ENCODE measurements at regions not wholly inside any gene's neighbourhood (a gene's known extent, or its start where the extent isn't known, plus 50 kb on each side); places are given as distances from the start of the nearest gene placed in this dataset.
A peak's percentile ranks its signal among the peaks of the same experiment; 100 is the strongest.
"Not testable (repeated sequence)": the region's sequence is repeated elsewhere in the genome, so short reads cannot be mapped to it uniquely, and the experiment has no call there.

GRCh38 chr12:127987199-127987901 is 279.6 kb upstream of the TMEM132C start:
- no peak for DNase-seq

- no peak for DNase-seq
These were observed 275.5 kb upstream of the TMEM132C start for GRCh38 chr12:127991485-127991884.

DNA sequence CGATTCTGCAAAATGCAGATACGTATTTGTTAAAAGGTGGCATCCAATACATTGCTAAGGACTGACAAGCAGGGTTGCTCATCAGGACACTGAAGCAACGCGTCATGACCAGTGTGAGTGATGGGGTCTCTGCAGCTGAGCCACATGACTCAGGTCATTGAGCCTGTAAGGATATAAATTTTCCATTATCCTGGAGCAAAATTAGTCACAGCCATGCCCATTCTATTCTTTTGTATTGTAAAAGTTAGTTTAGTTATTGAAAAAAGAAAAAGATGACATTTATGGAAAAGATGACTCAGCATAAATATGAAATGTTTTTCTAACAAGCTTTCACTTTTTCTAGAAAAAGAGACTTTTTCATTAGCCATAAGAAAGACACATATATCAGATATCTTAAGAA is 268.0 kb upstream of the TMEM132C start:
- DNase-seq: no peak

GRCh38 chr12:128004383-128004938 is 262.5 kb upstream of the TMEM132C start:
- no peak for DNase-seq

DNA sequence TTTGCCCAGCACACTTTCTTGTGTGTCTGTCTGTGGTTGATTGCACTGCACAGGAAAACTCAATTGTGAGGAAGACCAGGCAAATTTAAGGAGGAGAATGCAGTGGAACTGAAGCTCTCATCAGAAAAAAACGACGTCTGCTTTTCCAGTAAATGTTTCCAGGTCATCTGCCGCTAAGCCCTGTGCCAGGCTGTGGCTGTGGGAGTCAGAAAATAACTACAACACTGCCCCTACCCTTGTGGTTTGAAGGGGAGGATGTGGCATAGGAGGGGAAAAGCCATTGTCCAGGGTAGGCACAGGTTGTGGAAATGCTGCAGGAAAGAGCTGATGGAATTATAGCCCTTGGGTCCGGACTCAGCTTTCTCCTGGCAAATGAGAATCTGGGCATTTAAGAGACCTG is 259.7 kb upstream of the TMEM132C start:
- DNase-seq: no peak

DNA sequence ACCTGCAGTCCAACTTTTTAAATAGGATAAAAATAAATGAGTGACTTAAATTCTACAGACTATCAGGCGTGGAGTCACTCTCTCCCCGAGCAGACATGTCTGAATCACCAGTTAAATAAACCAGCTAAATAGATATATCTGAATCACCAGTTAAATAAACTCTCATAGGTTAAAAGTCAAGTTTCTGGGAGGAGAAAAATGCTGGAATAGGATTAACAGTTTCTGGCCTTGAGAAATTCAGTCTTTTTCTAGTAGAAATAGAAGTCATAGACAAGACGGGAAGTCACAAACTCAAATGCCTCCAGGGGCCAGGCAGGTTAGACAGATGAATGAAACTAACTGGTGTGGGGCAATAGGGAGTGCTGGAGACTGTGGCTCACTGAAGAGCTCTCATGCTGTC is 258.6 kb upstream of the TMEM132C start:
- DNase-seq: no peak

DNA sequence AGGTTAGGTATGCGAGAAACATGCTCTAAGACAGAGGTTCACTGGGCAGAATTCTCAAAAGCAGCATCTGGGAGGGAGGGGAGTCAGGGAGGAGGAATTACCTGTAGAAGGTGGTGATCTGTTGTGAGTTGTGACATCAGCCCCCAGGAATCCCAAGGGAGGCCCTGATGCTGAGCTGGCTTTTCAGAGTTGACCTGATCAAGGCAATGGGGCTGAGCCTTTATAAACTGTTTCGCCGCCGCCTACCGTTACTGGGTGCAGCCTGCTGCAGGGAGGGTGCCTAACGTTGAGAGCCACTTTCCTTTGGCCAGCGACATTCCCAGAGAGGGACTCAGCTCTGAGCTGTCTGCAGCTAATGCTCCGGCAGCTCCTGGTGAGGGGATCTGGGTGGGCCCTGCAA is 257.9 kb upstream of the TMEM132C start:
- no peak for DNase-seq

- no peak for DNase-seq
These were observed 254.9 kb upstream of the TMEM132C start for GRCh38 chr12:128012110-128012509.

GRCh38 chr12:128015276-128015675 is 251.7 kb upstream of the TMEM132C start:
- DNase-seq: no peak

DNA sequence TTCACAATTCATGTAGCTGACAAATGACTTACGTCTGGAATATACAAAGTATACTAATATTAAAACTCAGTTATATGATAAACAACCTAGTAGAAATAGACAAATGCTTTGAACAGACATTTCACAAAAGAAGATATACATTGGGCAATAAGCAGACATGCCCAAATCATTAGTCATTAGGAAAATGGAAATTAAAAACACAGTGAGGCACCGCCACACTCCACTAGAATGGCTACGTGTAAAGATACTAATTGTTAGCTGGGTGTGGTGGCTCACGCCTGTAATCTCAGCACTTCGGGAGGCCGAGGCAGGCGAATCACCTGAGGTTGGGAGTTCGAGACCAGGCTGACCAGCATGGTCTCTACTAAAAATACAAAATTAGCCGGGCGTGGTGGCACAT is 248.9 kb upstream of the TMEM132C start:
- no peak for DNase-seq

DNA sequence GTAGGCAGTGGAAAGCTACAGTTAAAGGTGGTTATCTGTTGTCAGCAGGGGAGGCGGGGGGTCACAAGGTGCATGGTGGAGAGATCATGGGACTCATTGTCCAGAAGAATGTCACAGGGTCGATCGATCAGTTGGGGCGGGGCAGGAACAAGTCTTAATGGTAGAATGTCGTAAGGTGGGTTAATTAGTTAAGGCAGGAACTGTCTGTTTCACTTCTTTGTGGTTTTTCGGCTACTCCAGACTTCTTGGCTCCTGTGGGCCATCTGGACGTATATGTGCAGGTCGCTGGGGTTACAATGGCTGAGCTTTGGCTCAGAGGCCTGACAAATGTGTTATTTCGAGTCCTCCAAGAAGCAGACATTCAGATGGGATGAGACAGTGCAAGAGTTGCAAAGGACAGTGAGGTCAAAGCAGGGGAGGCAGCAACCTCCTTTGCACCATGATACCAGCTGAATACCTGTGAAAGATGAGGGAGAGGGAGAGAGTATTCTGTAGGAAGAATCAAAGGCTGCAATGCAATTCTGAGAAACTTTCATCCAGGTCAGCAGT is 246.9 kb upstream of the TMEM132C start:
- DNase-seq: no peak

- no peak for DNase-seq
These were observed 245.4 kb upstream of the TMEM132C start for GRCh38 chr12:128021561-128021960.

- DNase-seq: no peak
These were observed 241.3 kb upstream of the TMEM132C start for GRCh38 chr12:128025589-128026245.

- no peak for DNase-seq
These were observed 240.0 kb upstream of the TMEM132C start for GRCh38 chr12:128026696-128027574.

DNA sequence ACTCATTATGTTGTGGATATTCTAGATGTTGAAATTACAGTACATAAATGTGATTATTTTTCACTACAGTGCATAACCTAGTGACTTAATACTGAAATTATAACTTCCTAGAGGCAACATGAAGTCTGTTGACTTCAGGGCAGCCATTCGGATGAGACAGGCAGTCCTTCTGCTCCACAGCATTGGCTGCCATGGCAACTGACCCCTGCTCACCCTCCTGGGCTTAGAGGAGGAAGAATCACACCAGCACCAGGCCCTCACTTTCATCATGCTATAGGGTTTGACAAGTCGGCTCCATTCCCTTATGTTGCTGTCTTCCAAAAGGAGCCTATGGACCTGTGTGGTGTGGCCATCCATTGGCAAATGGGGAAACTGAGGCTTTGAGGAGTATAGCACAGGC is 233.5 kb upstream of the TMEM132C start:
- DNase-seq: no peak

GRCh38 chr12:128040971-128041370 is 226.0 kb upstream of the TMEM132C start:
- DNase-seq: no peak

- DNase-seq: not testable (repeated sequence)
These were observed 224.7 kb upstream of the TMEM132C start for GRCh38 chr12:128042283-128042682.

GRCh38 chr12:128042825-128043224 is 224.1 kb upstream of the TMEM132C start:
- DNase-seq: no peak

- DNase-seq: no peak
These were observed 223.7 kb upstream of the TMEM132C start for GRCh38 chr12:128043317-128043716.

DNA sequence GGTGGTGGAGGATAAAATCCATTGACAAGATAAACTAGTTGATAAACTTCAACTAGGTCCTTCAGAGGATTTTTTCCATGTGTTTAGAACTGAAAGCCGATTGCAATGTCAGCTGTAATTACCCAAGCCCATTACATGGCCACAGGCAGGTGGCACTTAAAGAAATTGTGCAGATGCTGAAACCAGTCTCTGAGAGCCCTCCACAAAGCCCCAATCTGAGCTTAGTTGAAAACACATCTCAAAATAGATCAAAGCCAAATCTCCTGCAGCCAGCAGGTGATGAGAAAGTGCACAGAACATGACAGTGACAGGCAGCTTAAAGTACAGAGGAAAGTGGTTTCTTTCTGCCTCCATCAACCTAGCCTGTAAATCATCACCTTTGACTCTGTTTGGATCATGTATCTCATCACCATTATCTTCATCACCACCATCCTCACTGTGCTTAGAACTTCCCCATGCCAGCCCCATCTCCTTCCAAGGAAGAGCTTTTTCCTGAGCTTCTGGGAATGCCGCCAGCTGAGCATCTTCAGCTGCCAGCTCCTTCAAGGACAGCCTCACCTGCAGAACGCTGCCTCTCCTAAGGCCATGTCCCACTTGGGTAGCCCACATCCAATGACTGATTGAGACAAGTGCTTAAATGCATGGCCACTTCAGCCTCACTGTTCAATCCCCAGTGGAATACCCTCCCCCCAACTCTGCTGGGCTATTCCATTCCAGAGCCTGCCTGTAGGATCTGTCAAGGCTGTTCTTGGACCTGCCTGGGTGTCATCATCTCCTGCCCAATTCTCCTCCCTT is 219.5 kb upstream of the TMEM132C start:
- DNase-seq: peak; percentile 17

GRCh38 chr12:128052331-128052730 is 214.6 kb upstream of the TMEM132C start:
- DNase-seq: no peak

- no peak for DNase-seq
These were observed 214.2 kb upstream of the TMEM132C start for GRCh38 chr12:128052777-128053176.
